ENCODE measurements at regions not wholly inside any gene's neighbourhood (a gene's known extent, or its start where the extent isn't known, plus 50 kb on each side); places are given as distances from the start of the nearest gene placed in this dataset.

- intact Hi-C loops (cut with DNase I; ENCODE audit: low total_unique reads), result no loop called here
- no peak overlapping the region for H3K4me3 ChIP-seq (ENCODE audit: low read depth, poor library complexity, severe bottlenecking)
- 46 to 55% methylated on average over 2 of the region's 2 CpGs for WGBS, 2 donors
- TF ChIP-seq POLR2A (IDR thresholded peaks at IDR 0.05), result no peak
- TF ChIP-seq, protein P1, sequence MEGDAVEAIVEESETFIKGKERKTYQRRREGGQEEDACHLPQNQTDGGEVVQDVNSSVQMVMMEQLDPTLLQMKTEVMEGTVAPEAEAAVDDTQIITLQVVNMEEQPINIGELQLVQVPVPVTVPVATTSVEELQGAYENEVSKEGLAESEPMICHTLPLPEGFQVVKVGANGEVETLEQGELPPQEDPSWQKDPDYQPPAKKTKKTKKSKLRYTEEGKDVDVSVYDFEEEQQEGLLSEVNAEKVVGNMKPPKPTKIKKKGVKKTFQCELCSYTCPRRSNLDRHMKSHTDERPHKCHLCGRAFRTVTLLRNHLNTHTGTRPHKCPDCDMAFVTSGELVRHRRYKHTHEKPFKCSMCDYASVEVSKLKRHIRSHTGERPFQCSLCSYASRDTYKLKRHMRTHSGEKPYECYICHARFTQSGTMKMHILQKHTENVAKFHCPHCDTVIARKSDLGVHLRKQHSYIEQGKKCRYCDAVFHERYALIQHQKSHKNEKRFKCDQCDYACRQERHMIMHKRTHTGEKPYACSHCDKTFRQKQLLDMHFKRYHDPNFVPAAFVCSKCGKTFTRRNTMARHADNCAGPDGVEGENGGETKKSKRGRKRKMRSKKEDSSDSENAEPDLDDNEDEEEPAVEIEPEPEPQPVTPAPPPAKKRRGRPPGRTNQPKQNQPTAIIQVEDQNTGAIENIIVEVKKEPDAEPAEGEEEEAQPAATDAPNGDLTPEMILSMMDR (IDR thresholded peaks at IDR 0.05), result no peak
- DNase-seq (ENCODE audit: low spot score in 2 of 2), result no peak
Observed at GRCh38 chr9:27625751-27626150, 52.5 kb upstream of the C9orf72 start.

GRCh38 chr9:27626244-27627187 is 53.2 kb upstream of the C9orf72 start:
- 69 to 76% methylated on average over 8 of the region's 8 CpGs for WGBS, 2 donors
- no peak overlapping the region for H3K4me3 ChIP-seq (ENCODE audit: low read depth, poor library complexity, severe bottlenecking)
- DNase-seq (ENCODE audit: low spot score in 2 of 2), result no peak
- TF ChIP-seq, protein P1 (IDR thresholded peaks at IDR 0.05), result no peak
- TF ChIP-seq POLR2A (IDR thresholded peaks at IDR 0.05), result no peak
- intact Hi-C loops (cut with DNase I; ENCODE audit: low total_unique reads), result no loop called here

GRCh38 chr9:27627188-27627564 is 53.9 kb upstream of the C9orf72 start:
- DNase-seq (ENCODE audit: low spot score in 2 of 2), result no peak
- WGBS, 2 donors, result 29 to 31% methylated on average over 5 of the region's 5 CpGs
- intact Hi-C loops (cut with DNase I; ENCODE audit: low total_unique reads), result no loop called here
- no peak for TF ChIP-seq POLR2A (IDR thresholded peaks at IDR 0.05)
- TF ChIP-seq, protein P1 (IDR thresholded peaks at IDR 0.05), result no peak
- H3K4me3 ChIP-seq (ENCODE audit: low read depth, poor library complexity, severe bottlenecking), result no peak overlapping the region

DNA sequence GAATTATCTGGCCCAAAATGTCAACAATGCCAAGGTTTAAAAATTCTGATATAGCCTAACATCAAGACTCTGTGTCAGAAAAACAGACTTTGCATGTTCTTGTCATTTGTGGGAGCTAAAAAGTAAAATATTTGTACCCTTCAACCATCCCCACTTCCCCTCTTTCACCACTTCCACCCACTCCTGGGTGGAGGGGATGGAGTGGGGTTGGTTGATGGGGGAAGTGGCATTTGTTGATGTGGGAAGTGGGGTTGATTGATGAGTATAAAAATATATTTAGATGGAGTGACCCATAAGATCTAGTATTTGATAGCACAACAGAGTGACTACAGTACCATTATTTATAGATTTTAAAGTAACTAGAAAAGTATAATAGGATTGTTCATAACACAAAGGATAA is 55.0 kb upstream of the C9orf72 start:
- H3K4me3 ChIP-seq (ENCODE audit: low read depth, poor library complexity, severe bottlenecking), result no peak overlapping the region
- TF ChIP-seq, protein P1 (IDR thresholded peaks at IDR 0.05), result no peak
- TF ChIP-seq POLR2A (IDR thresholded peaks at IDR 0.05), result no peak
- DNase-seq (ENCODE audit: low spot score in 2 of 2), result no peak
- intact Hi-C loops (cut with DNase I; ENCODE audit: low total_unique reads), result no loop called here

DNA sequence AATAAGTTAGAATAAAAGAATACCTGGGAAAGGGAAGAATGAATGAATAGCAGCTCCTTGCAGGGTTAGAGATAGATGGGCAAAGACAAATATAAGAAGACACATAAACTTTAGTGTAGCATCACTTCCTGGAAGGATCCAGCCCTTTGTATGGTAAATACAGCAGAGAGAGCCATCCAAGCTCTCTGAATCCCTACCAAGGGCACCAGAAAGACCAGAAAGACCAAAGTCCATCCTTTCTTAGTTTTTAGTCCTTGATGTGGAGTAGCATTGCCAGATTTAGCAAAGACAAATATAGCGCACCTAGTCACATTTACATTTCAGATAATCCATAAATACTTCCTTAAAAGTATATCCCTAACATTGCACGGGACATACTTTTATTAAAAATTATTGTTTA is 56.1 kb upstream of the C9orf72 start:
- 92% methylated on average over 2 of the region's 2 CpGs for whole genome bisulfite sequencing, 2 donors
- H3K4me3 ChIP-seq (ENCODE audit: low read depth, poor library complexity, severe bottlenecking), result no peak overlapping the region
- intact Hi-C loops (cut with DNase I; ENCODE audit: low total_unique reads), result no loop called here
- DNase-seq (ENCODE audit: low spot score in 2 of 2), result no peak
- TF ChIP-seq POLR2A (IDR thresholded peaks at IDR 0.05), result no peak

DNA sequence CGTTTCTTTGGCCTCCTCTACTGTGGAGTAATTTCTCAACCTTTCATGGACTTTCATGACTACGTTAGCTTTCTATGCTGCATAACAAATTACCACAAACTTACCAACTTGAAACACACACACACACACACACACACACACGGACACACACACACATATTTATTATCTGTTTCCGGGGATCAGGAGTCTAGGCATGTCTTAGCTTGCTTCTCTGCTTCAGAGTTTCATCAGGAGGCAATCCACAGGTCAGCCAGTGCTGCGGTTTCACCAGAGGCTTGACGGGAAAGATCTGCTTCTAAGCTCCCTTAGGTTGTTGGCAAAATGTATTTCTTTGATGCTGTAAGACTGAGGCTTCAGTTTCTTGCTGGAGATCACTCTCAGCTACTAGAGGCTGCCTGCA is 59.0 kb upstream of the C9orf72 start:
- 57 to 70% methylated on average over 6 of the region's 6 CpGs for WGBS, 2 donors

More for the DNA sequence above, 59.0 kb upstream of the C9orf72 start:
- intact Hi-C loops (cut with DNase I; ENCODE audit: low total_unique reads), result no loop called here
- TF ChIP-seq, protein P1 (IDR thresholded peaks at IDR 0.05), result no peak
- no peak for TF ChIP-seq POLR2A (IDR thresholded peaks at IDR 0.05)
- H3K4me3 ChIP-seq (ENCODE audit: low read depth, poor library complexity, severe bottlenecking), result no peak overlapping the region
- no peak for DNase-seq (ENCODE audit: low spot score in 2 of 2)

All from lower leg skin (tissue), 4 donors.